Stimulated activated CD4-positive, alpha-beta T cell treated with anti-CD3 and anti-CD28 coated beads, Interleukin-4, amount 100 ng/mL, for 1 hour (primary cell): ENCODE measurements at regions not wholly inside any gene's neighbourhood (a gene's known extent, or its start where the extent isn't known, plus 50 kb on each side); places are given as distances from the start of the nearest gene placed in this dataset.
"Not testable (repeated sequence)": the region's sequence is repeated elsewhere in the genome, so short reads cannot be mapped to it uniquely, and the experiment has no call there.

ENCODE experiments used
- DNase-seq: peaks from one replicate; pipeline ENCODE4 v3.0.0-alpha.2; 2020

- DNase-seq = no peak
Observed at GRCh38 chr1:173257805-173258204, 50.7 kb upstream of the TNFSF4 start.

- no peak for DNase-seq
Observed at GRCh38 chr1:173258479-173259264, 51.5 kb upstream of the TNFSF4 start.

GRCh38 chr1:173260329-173260728 is 53.2 kb upstream of the TNFSF4 start:
- not testable (repeated sequence) for DNase-seq

- DNase-seq = no peak
Observed at GRCh38 chr1:173266841-173267240, 59.7 kb upstream of the TNFSF4 start.

GRCh38 chr1:173267453-173267945 is 60.4 kb upstream of the TNFSF4 start:
- no peak for DNase-seq

GRCh38 chr1:173268261-173268660 is 61.1 kb upstream of the TNFSF4 start:
- no peak for DNase-seq

- DNase-seq = no peak
Observed at GRCh38 chr1:173268786-173269277, 61.7 kb upstream of the TNFSF4 start.

- DNase-seq = no peak
Observed at GRCh38 chr1:173269490-173270230, 62.5 kb upstream of the TNFSF4 start.

GRCh38 chr1:173270243-173270642 is 63.1 kb upstream of the TNFSF4 start:
- no peak for DNase-seq

- not testable (repeated sequence) for DNase-seq
Observed at GRCh38 chr1:173271021-173271420, 63.9 kb upstream of the TNFSF4 start.

GRCh38 chr1:173275496-173275895 is 68.4 kb upstream of the TNFSF4 start:
- no peak for DNase-seq

- DNase-seq = no peak
Observed at GRCh38 chr1:173276922-173277800, 70.0 kb upstream of the TNFSF4 start.

GRCh38 chr1:173280899-173281660 is 73.9 kb upstream of the TNFSF4 start:
- DNase-seq = no peak

GRCh38 chr1:173285048-173285447 is 77.9 kb upstream of the TNFSF4 start:
- no peak for DNase-seq

- no peak for DNase-seq
Observed at GRCh38 chr1:173287785-173288184, 80.7 kb upstream of the TNFSF4 start.

- DNase-seq = no peak
Observed at GRCh38 chr1:173293756-173294155, 86.6 kb upstream of the TNFSF4 start.

- DNase-seq = no peak
Observed at GRCh38 chr1:173294843-173295242, 87.7 kb upstream of the TNFSF4 start.

- no peak for DNase-seq
Observed at GRCh38 chr1:173295391-173295790, 88.3 kb upstream of the TNFSF4 start.

GRCh38 chr1:173295995-173296394 is 88.9 kb upstream of the TNFSF4 start:
- DNase-seq = no peak

GRCh38 chr1:173297798-173298391 is 90.8 kb upstream of the TNFSF4 start:
- no peak for DNase-seq
